ENCODE measurements at regions not wholly inside any gene's neighbourhood (a gene's known extent, or its start where the extent isn't known, plus 50 kb on each side); places are given as distances from the start of the nearest gene placed in this dataset.
"Not testable (repeated sequence)": the region's sequence is repeated elsewhere in the genome, so short reads cannot be mapped to it uniquely, and the experiment has no call there.

GRCh38 chr15:92787116-92787515 is 113.0 kb upstream of the CHD2 start:
- Histone ChIP-seq H3K79me2 (ENCODE audit: control insufficient read depth, low read length) (no peaks in the 10 kb centered on the region), H3F3A (ENCODE audit: control insufficient read depth, insufficient read depth) (no peaks in the 10 kb centered on the region), H3K27ac (ENCODE audit: low read depth, low read length) (no peak overlapping the region), H3K27me3 (ENCODE audit: control insufficient read depth, low read length) (no peaks in the 10 kb centered on the region), H3K36me3 (ENCODE audit: control insufficient read depth, low read length) (no peaks in the 10 kb centered on the region), H3K4me1 (ENCODE audit: control insufficient read depth, low read length) (no peaks in the 10 kb centered on the region), H3K4me2 (ENCODE audit: low read length) (no peak overlapping the region), H3K9me2 (replicated peaks; ENCODE audit: control insufficient read depth, low read length) (no peaks in the 10 kb centered on the region), H4K20me1 (ENCODE audit: control insufficient read depth, insufficient read depth, low read depth, low read length) (no peaks in the 10 kb centered on the region), H3K4me3 (ENCODE audit: low read length) (no peak overlapping the region), H3K9me3 (ENCODE audit: control insufficient read depth, insufficient read depth, low read length) (no peaks in the 10 kb centered on the region)
- no peak for TF ChIP-seq CTCF (IDR thresholded peaks at IDR 0.05; ENCODE audit: low read depth, low read length, poor library complexity, severe bottlenecking)
- no peak for TF ChIP-seq EZH2phosphoT487 (IDR thresholded peaks at IDR 0.05; ENCODE audit: borderline replicate concordance, low read length)

DNA sequence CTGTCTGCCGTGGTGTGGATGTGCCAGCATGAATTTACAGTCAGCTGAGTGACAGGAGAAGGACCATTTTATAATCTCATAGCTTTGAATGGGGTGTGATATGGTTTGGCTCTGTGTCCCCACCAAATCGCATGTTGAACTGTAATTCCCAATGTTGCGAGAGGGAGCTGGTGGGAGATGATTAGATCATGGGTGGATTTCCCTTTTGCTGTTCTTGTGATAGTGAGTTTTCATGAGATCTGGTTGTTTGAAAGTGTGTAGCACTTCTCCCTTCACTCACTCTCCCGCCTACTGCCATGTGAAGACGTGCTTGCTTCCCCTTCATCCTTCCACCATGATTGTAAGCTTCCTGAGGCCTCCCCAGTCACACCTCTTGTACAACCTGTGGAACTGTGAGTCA is 111.9 kb upstream of the CHD2 start:
- Histone ChIP-seq H3K27ac (ENCODE audit: low read depth, low read length) (no peak overlapping the region), H3F3A (ENCODE audit: control insufficient read depth, insufficient read depth) (no peaks in the 10 kb centered on the region), H3K79me2 (ENCODE audit: control insufficient read depth, low read length) (no peaks in the 10 kb centered on the region), H3K9me2 (replicated peaks; ENCODE audit: control insufficient read depth, low read length) (no peaks in the 10 kb centered on the region), H3K4me3 (ENCODE audit: low read length) (no peak overlapping the region), H3K4me1 (ENCODE audit: control insufficient read depth, low read length) (no peaks in the 10 kb centered on the region), H4K20me1 (ENCODE audit: control insufficient read depth, insufficient read depth, low read depth, low read length) (no peaks in the 10 kb centered on the region), H3K4me2 (ENCODE audit: low read length) (no peak overlapping the region), H3K27me3 (ENCODE audit: control insufficient read depth, low read length) (no peaks in the 10 kb centered on the region), H3K36me3 (ENCODE audit: control insufficient read depth, low read length) (no peaks in the 10 kb centered on the region), H3K9me3 (ENCODE audit: control insufficient read depth, insufficient read depth, low read length) (no peaks in the 10 kb centered on the region)
- TF ChIP-seq EZH2phosphoT487 (IDR thresholded peaks at IDR 0.05; ENCODE audit: borderline replicate concordance, low read length) (no peak), CTCF (IDR thresholded peaks at IDR 0.05; ENCODE audit: low read depth, low read length, poor library complexity, severe bottlenecking) (no peak)

DNA sequence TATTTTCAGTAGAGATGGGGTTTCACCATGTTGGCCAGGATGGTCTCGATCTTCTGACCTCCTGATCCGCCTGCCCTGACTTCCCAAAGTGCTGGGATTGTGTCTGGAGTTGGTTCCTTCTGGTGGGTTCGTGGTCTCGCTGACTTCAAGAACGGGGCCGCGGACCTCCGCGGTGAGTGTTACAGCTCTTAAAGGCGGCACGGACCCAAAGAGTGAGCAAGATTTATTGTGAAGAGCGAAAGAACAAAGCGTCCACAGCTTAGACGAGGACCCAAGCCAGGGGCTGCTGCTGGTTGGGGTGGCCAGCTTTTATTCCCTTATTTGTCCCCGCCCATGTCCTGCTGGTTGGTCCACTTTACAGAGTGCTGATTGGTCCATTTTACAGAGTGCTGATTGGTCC is 111.3 kb upstream of the CHD2 start:
- not testable (repeated sequence) for H4K20me1 ChIP-seq (ENCODE audit: control insufficient read depth, insufficient read depth, low read depth, low read length); H3K79me2 ChIP-seq (ENCODE audit: control insufficient read depth, low read length); H3K4me1 ChIP-seq (ENCODE audit: control insufficient read depth, low read length); H3K9me3 ChIP-seq (ENCODE audit: control insufficient read depth, insufficient read depth, low read length); H3F3A ChIP-seq (ENCODE audit: control insufficient read depth, insufficient read depth); H3K27me3 ChIP-seq (ENCODE audit: control insufficient read depth, low read length); H3K27ac ChIP-seq (ENCODE audit: low read depth, low read length); H3K9me2 ChIP-seq (replicated peaks; ENCODE audit: control insufficient read depth, low read length); H3K4me3 ChIP-seq (ENCODE audit: low read length); H3K36me3 ChIP-seq (ENCODE audit: control insufficient read depth, low read length); H3K4me2 ChIP-seq (ENCODE audit: low read length)

- no peak for TF ChIP-seq CTCF (IDR thresholded peaks at IDR 0.05; ENCODE audit: low read depth, low read length, poor library complexity, severe bottlenecking)
- no peak for TF ChIP-seq EZH2phosphoT487 (IDR thresholded peaks at IDR 0.05; ENCODE audit: borderline replicate concordance, low read length)
- Histone ChIP-seq H3K9me3 (ENCODE audit: control insufficient read depth, insufficient read depth, low read length) (no peaks in the 10 kb centered on the region), H3K4me1 (ENCODE audit: control insufficient read depth, low read length) (peaks cover 8% of the 10 kb centered on the region), H3K4me3 (ENCODE audit: low read length) (no peak overlapping the region), H3K27ac (ENCODE audit: low read depth, low read length) (no peak overlapping the region), H3K9me2 (replicated peaks; ENCODE audit: control insufficient read depth, low read length) (no peaks in the 10 kb centered on the region), H3K27me3 (ENCODE audit: control insufficient read depth, low read length) (no peaks in the 10 kb centered on the region), H4K20me1 (ENCODE audit: control insufficient read depth, insufficient read depth, low read depth, low read length) (no peaks in the 10 kb centered on the region), H3K4me2 (ENCODE audit: low read length) (no peak overlapping the region), H3F3A (ENCODE audit: control insufficient read depth, insufficient read depth) (no peaks in the 10 kb centered on the region), H3K36me3 (ENCODE audit: control insufficient read depth, low read length) (no peaks in the 10 kb centered on the region), H3K79me2 (ENCODE audit: control insufficient read depth, low read length) (no peaks in the 10 kb centered on the region)
Measured at GRCh38 chr15:92796161-92796611, 103.9 kb upstream of the CHD2 start.

Measured in DOHH2 (cell line).